Common myeloid progenitor, CD34-positive (primary cell): ENCODE measurements at regions not wholly inside any gene's neighbourhood (a gene's known extent, or its start where the extent isn't known, plus 50 kb on each side); places are given as distances from the start of the nearest gene placed in this dataset.

Experiments used
- CTCF ChIA-PET: fragments of 350-600 bp; sonication (Branson Sonifier 250); formaldehyde crosslinking; loops from one replicate; lab custom pipeline; 2021; ENCODE audit warnings: antibody characterized with exemption; lab: Charles Lee
- POLR2A ChIA-PET: fragments of 350-600 bp; sonication (Branson Sonifier 250); formaldehyde crosslinking; loops from one replicate; lab custom pipeline; 2021; ENCODE audit warnings: antibody characterized with exemption; lab: Charles Lee
- DNase-seq, 3 donors: peaks; one replicate each; pipeline versions ENCODE4 v3.0.0 to v3.0.0-alpha.2; 2013
- H3K27ac ChIP-seq, 2 experiments: 1 replicate in 1 of 2; 2 replicates in 1 of 2; pipeline ENCODE4 v1.7.0; 2013; ENCODE audit warnings: inconsistent platforms in 2 of 2, low read length in 2 of 2, mild to moderate bottlenecking in 2 of 2, low read depth in 1 of 2, moderate library complexity in 1 of 2; ENCODE audit not compliant: severe bottlenecking in 2 of 2, insufficient read depth in 1 of 2, poor library complexity in 1 of 2
- H3K27me3 ChIP-seq, 5 experiments: replicated peaks in 2 of 5; 1 replicate in 3 of 5; 2 replicates in 2 of 5; pipeline versions ENCODE4 v1.6.1 to v1.7.0; 2013; ENCODE audit warnings: low read length in 4 of 5, mild to moderate bottlenecking in 2 of 5, moderate library complexity in 2 of 5, inconsistent platforms in 1 of 5; ENCODE audit not compliant: insufficient read depth in 5 of 5, control insufficient read depth in 4 of 5
- H3K36me3 ChIP-seq, 4 experiments: 1 replicate in 2 of 4; 2 replicates in 2 of 4; pipeline versions ENCODE4 v1.6.1 to v1.7.0; 2013; ENCODE audit warnings: low read length in 3 of 4, control low read depth in 1 of 4, mild to moderate bottlenecking in 1 of 4; ENCODE audit not compliant: control insufficient read depth in 4 of 4, insufficient read depth in 4 of 4
- H3K4me1 ChIP-seq, 4 experiments: 1 replicate in 3 of 4; 2 replicates in 1 of 4; pipeline versions ENCODE4 v1.6.1 to v1.7.1; 2013; ENCODE audit warnings: low read length in 3 of 4, mild to moderate bottlenecking in 3 of 4, control low read depth in 1 of 4, inconsistent platforms in 1 of 4, moderate library complexity in 1 of 4; ENCODE audit not compliant: control insufficient read depth in 4 of 4, insufficient read depth in 4 of 4; ENCODE audit errors: control extremely low read depth in 1 of 4
- H3K4me3 ChIP-seq, 7 experiments: 1 replicate in 4 of 7; 2 replicates in 3 of 7; pipeline versions ENCODE4 v1.5.1 to v1.7.0; 2013; ENCODE audit warnings: mild to moderate bottlenecking in 7 of 7, low read length in 6 of 7, moderate library complexity in 6 of 7, inconsistent platforms in 2 of 7, low read depth in 2 of 7, control low read depth in 1 of 7; ENCODE audit not compliant: insufficient read depth in 4 of 7, control insufficient read depth in 1 of 7; ENCODE audit errors: extremely low read depth in 1 of 7
- H3K9me3 ChIP-seq, 5 experiments: 1 replicate in 4 of 5; 2 replicates in 1 of 5; pipeline versions ENCODE4 v1.6.1 to v1.7.1; 2013; ENCODE audit warnings: low read length in 4 of 5, mild to moderate bottlenecking in 2 of 5, inconsistent platforms in 1 of 5, low read depth in 1 of 5, moderate library complexity in 1 of 5; ENCODE audit not compliant: control insufficient read depth in 4 of 5, insufficient read depth in 2 of 5; ENCODE audit errors: control extremely low read depth in 1 of 5
- WGBS: methylation state at CpG from one replicate; pipeline ENCODE4 v1.1.5; 2013; ENCODE audit not compliant: insufficient coverage; 5-methylcytosine and 5-hydroxymethylcytosine counted together

GRCh38 chr3:148395821-148396220, 301.9 kb upstream of the AGTR1 start:
- ChIA-PET CTCF (no interaction called here), POLR2A (no interaction called here)
- H3K27ac ChIP-seq = no peak overlapping the region
- no peaks in the 10 kb centered on the region for H3K4me1 ChIP-seq
- peaks cover 0 to 3% (median 0%) of the 10 kb centered on the region in 5 experiments for H3K9me3 ChIP-seq
- no peak overlapping the region for H3K4me3 ChIP-seq
- H3K27me3 ChIP-seq = peaks cover 0 to 3% (median 2%) of the 10 kb centered on the region in 5 experiments
- no peak for DNase-seq
- H3K36me3 ChIP-seq = no peaks in the 10 kb centered on the region

- Histone ChIP-seq H3K4me1 (no peaks in the 10 kb centered on the region), H3K27ac (no peak overlapping the region), H3K4me3 (no peak overlapping the region), H3K36me3 (no peaks in the 10 kb centered on the region), H3K9me3 (peaks cover 0 to 3% (median 0%) of the 10 kb centered on the region in 5 experiments), H3K27me3 (peaks cover 0 to 2% (median 0%) of the 10 kb centered on the region in 5 experiments)
- CTCF ChIA-PET = no interaction called here
- POLR2A ChIA-PET = no interaction called here
- no peak for DNase-seq
- WGBS = 89% methylated on average over 1 of the region's 1 CpG
These were observed 296.9 kb upstream of the AGTR1 start for GRCh38 chr3:148400754-148401153.

GRCh38 chr3:148408667-148409066, 289.0 kb upstream of the AGTR1 start:
- no peaks in the 10 kb centered on the region for H3K4me1 ChIP-seq
- H3K36me3 ChIP-seq = no peaks in the 10 kb centered on the region

GRCh38 chr3:148420242-148420641, 277.5 kb upstream of the AGTR1 start:
- H3K4me3 ChIP-seq = no peak overlapping the region
- no peaks in the 10 kb centered on the region for H3K4me1 ChIP-seq
- CTCF ChIA-PET = no interaction called here
- no peak for DNase-seq
- H3K9me3 ChIP-seq = no peaks in the 10 kb centered on the region
- no peaks in the 10 kb centered on the region for H3K36me3 ChIP-seq
- peaks cover 0 to 2% (median 0%) of the 10 kb centered on the region in 5 experiments for H3K27me3 ChIP-seq
- WGBS = 96% methylated on average over 6 of the region's 6 CpGs
- H3K27ac ChIP-seq = no peak overlapping the region
- POLR2A ChIA-PET = no interaction called here

More at GRCh38 chr3:148408667-148409066, 289.0 kb upstream of the AGTR1 start:
- DNase-seq = no peak
- POLR2A ChIA-PET = no interaction called here
- CTCF ChIA-PET = no interaction called here
- Histone ChIP-seq H3K27me3 (no peaks in the 10 kb centered on the region), H3K27ac (no peak overlapping the region), H3K4me3 (no peak overlapping the region), H3K9me3 (peaks cover 0 to 1% (median 0%) of the 10 kb centered on the region in 5 experiments)
- whole genome bisulfite sequencing = 96% methylated on average over 3 of the region's 3 CpGs

GRCh38 chr3:148428862-148429605, 268.7 kb upstream of the AGTR1 start:
- Histone ChIP-seq H3K36me3 (no peaks in the 10 kb centered on the region), H3K4me1 (no peaks in the 10 kb centered on the region), H3K27ac (no peak overlapping the region), H3K4me3 (no peak overlapping the region), H3K9me3 (peaks cover 0 to 5% (median 0%) of the 10 kb centered on the region in 5 experiments), H3K27me3 (no peaks in the 10 kb centered on the region)
- no peak for DNase-seq
- ChIA-PET CTCF (no interaction called here), POLR2A (no interaction called here)
- WGBS = no CpG with 5 or more reads among the region's 3 CpGs

GRCh38 chr3:148433665-148434064, 264.0 kb upstream of the AGTR1 start:
- POLR2A ChIA-PET = no interaction called here

GRCh38 chr3:148435534-148435933, 262.2 kb upstream of the AGTR1 start:
- no peak overlapping the region for H3K4me3 ChIP-seq
- no peaks in the 10 kb centered on the region for H3K9me3 ChIP-seq
- no peak overlapping the region for H3K27ac ChIP-seq
- no peak for DNase-seq
- H3K4me1 ChIP-seq = no peaks in the 10 kb centered on the region
- H3K27me3 ChIP-seq = no peaks in the 10 kb centered on the region
- POLR2A ChIA-PET = no interaction called here
- H3K36me3 ChIP-seq = no peaks in the 10 kb centered on the region
- CTCF ChIA-PET = no interaction called here

More at GRCh38 chr3:148433665-148434064, 264.0 kb upstream of the AGTR1 start:
- H3K9me3 ChIP-seq = no peaks in the 10 kb centered on the region
- no peaks in the 10 kb centered on the region for H3K4me1 ChIP-seq
- WGBS = 78% methylated on average over 2 of the region's 2 CpGs
- no peak overlapping the region for H3K27ac ChIP-seq
- CTCF ChIA-PET = no interaction called here
- no peaks in the 10 kb centered on the region for H3K27me3 ChIP-seq
- H3K36me3 ChIP-seq = no peaks in the 10 kb centered on the region
- H3K4me3 ChIP-seq = no peak overlapping the region
- no peak for DNase-seq
